Mesothelial cell of epicardium (in vitro differentiated cells): ENCODE measurements at regions not wholly inside any gene's neighbourhood (a gene's known extent, or its start where the extent isn't known, plus 50 kb on each side); places are given as distances from the start of the nearest gene placed in this dataset.

ENCODE experiments used
- DNase-seq, 2 experiments: peaks; one replicate each; pipeline ENCODE4 v3.0.0; 2021; ENCODE audit warnings: low spot score in 2 of 2; ENCODE audit not compliant: unreplicated experiment in 2 of 2
- H3K27ac Mint-ChIP-seq: 2 replicates; pipeline ENCODE4 v1.8.0; 2021; ENCODE audit warnings: mixed read lengths
- H3K27me3 Mint-ChIP-seq: 2 replicates; pipeline ENCODE4 v1.8.0; 2021; ENCODE audit warnings: low read depth, mixed read lengths
- H3K36me3 Mint-ChIP-seq: 2 replicates; pipeline ENCODE4 v1.8.0; 2021; ENCODE audit warnings: mixed read lengths
- H3K4me1 Mint-ChIP-seq: 2 replicates; pipeline ENCODE4 v1.8.0; 2021; ENCODE audit warnings: mixed read lengths
- H3K4me3 Mint-ChIP-seq: 2 replicates; pipeline ENCODE4 v1.8.0; 2021; ENCODE audit warnings: mild to moderate bottlenecking, moderate library complexity, mixed read lengths
- H3K9me3 Mint-ChIP-seq: 2 replicates; pipeline ENCODE4 v1.8.0; 2021; ENCODE audit warnings: mixed read lengths
- TF ChIP-seq, protein P1 (sequence below): fragments of 200-600 bp; sonication (generic); IDR thresholded peaks from one replicate; pipeline ENCODE4 v1.5.0; 2021; ENCODE audit warnings: antibody characterized with exemption; ENCODE audit not compliant: unreplicated experiment

DNA sequence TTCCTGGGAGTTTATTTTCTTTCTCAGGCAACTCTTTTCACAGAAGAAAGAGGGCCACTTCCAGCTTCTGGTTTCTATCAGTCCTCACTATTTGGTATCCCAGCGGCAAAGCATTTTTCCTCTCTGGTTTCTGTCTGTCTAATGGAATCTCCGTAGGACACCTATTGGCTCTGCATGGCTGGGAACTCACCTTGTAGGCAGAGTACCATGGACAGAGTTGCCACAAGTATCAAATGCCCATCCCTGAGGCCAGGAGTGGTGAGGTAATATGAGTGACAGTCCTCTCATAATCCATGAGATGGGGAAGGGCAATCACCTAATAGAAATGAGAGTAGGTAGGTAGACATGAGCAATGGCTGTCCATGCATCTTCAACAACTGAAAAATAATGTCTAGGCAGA is 369.5 kb upstream of the PIK3C3 start:
- no peak for DNase-seq
- Mint-ChIP-seq H3K36me3 (no peaks in the 10 kb centered on the region), H3K4me3 (no peak overlapping the region), H3K27me3 (no peaks in the 10 kb centered on the region), H3K27ac (no peak overlapping the region), H3K4me1 (peaks cover 8% of the 10 kb centered on the region), H3K9me3 (no peaks in the 10 kb centered on the region)
- TF ChIP-seq, protein P1, sequence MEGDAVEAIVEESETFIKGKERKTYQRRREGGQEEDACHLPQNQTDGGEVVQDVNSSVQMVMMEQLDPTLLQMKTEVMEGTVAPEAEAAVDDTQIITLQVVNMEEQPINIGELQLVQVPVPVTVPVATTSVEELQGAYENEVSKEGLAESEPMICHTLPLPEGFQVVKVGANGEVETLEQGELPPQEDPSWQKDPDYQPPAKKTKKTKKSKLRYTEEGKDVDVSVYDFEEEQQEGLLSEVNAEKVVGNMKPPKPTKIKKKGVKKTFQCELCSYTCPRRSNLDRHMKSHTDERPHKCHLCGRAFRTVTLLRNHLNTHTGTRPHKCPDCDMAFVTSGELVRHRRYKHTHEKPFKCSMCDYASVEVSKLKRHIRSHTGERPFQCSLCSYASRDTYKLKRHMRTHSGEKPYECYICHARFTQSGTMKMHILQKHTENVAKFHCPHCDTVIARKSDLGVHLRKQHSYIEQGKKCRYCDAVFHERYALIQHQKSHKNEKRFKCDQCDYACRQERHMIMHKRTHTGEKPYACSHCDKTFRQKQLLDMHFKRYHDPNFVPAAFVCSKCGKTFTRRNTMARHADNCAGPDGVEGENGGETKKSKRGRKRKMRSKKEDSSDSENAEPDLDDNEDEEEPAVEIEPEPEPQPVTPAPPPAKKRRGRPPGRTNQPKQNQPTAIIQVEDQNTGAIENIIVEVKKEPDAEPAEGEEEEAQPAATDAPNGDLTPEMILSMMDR: no peak

DNA sequence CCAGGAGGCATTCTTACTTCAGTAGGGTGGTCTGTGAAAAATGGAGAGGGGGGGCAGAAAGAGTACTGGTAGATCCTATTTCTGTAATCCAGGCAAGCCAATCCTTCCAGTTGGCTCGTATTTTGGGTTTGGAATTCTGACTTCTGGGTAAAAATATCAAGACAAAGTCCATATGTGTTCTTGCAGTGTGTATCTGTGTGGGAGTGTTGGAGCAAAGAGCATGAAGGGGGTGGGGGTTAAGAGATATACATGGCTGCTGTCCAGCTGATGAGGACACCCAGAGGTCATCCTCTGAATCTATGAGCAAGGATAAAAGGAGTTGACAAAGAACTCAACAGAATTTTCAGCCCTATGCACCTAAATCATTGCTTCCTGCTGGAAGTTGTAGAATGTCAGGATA is 375.8 kb upstream of the PIK3C3 start:
- Mint-ChIP-seq H3K27ac (peak overlapping the region; percentile 17), H3K4me3 (no peak overlapping the region), H3K4me1 (peaks cover 15% of the 10 kb centered on the region), H3K36me3 (no peaks in the 10 kb centered on the region), H3K27me3 (no peaks in the 10 kb centered on the region), H3K9me3 (no peaks in the 10 kb centered on the region)
- TF ChIP-seq, protein P1: no peak
- no peak for DNase-seq

DNA sequence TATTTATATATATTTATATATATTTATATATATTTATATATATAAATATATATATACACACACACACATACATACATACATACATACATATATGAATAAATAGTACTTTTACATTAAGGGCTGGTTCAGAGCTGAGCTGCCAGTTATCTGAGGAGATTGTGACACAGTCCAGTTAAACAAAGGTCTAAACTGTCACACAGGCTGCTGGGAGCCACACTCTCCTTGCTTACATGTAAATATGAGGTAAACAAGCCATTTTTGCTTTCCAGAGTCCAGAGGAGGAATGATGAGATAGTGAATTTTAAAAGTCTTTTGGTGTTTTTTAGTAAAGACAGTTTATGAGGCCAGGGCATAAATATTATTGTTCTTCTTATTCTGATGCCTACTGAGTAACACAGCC is 377.5 kb upstream of the PIK3C3 start:
- Mint-ChIP-seq H3K27ac (no peak overlapping the region), H3K4me3 (no peak overlapping the region), H3K27me3 (no peaks in the 10 kb centered on the region), H3K4me1 (peaks cover 15% of the 10 kb centered on the region), H3K9me3 (no peaks in the 10 kb centered on the region), H3K36me3 (no peaks in the 10 kb centered on the region)
- TF ChIP-seq, protein P1: no peak
- no peak for DNase-seq

DNA sequence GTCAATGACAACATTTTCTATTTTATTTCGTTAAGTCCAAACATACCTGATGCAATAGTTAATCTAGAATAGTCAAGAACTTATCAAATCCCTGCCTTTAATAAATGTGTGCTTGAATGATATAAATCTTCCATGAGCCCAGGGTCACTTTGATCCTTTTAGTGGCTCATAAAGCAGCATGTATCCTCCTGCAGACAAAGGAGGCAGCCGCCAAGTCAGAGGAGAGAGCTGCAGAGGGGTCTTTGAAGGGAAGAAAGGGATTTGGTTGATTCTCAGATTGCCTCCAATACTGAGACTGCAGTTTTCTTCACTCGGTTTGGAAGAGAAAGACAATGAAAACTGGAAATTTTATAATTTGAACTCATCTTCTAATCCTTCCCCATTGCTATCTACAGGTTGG is 378.4 kb upstream of the PIK3C3 start:
- Mint-ChIP-seq H3K27ac (no peak overlapping the region), H3K36me3 (no peaks in the 10 kb centered on the region), H3K27me3 (no peaks in the 10 kb centered on the region), H3K9me3 (no peaks in the 10 kb centered on the region), H3K4me3 (no peak overlapping the region), H3K4me1 (peaks cover 15% of the 10 kb centered on the region)
- TF ChIP-seq, protein P1: no peak
- DNase-seq: no peak

DNA sequence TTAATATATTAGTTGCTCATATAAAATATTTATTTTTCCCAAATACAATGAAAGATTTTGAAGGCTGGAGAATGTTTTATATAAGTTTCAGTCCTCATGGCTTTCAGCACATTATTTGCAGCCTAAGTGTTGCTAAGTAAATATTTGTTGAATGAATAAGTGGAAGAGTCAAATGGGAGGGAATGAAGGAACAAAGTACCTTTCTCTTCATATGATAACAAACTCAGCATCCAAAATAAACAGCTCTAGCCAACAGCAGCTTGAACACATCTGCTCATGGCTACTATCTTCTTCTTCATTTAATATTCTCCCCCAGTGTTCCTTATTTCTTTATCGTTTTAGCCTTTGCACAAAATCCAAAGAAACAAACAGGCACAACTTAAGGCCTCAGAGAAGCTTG is 385.2 kb upstream of the PIK3C3 start:
- H3K9me3 Mint-ChIP-seq: no peaks in the 10 kb centered on the region
- no peaks in the 10 kb centered on the region for H3K4me1 Mint-ChIP-seq
- no peak for DNase-seq
- H3K27ac Mint-ChIP-seq: no peak overlapping the region
- H3K27me3 Mint-ChIP-seq: no peaks in the 10 kb centered on the region
- TF ChIP-seq, protein P1: no peak
- H3K4me3 Mint-ChIP-seq: no peak overlapping the region
- H3K36me3 Mint-ChIP-seq: no peaks in the 10 kb centered on the region

DNA sequence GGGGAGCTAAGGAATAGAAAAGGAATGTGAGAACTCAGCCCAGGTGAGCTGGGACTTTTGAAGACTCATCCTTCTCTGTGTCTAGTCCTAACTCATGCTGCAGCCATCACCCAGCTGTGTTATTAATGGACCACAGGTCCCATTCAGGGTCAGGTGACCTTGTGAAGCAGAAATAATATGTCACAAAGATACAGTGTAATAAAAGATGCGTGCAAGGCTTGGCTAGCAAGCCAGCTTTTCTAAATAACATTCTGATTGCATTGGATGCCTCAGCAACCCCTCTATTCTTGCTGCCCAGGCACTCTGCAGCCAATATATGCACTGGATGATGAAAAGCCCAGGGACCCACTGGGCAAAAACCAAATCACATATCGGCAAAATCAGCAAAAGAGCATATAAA is 393.1 kb upstream of the PIK3C3 start:
- Mint-ChIP-seq H3K4me1 (no peaks in the 10 kb centered on the region), H3K4me3 (no peak overlapping the region), H3K9me3 (no peaks in the 10 kb centered on the region), H3K27me3 (no peaks in the 10 kb centered on the region), H3K36me3 (no peaks in the 10 kb centered on the region), H3K27ac (no peak overlapping the region)
- TF ChIP-seq, protein P1: no peak
- no peak for DNase-seq
